Activated CD8-positive, alpha-beta T cell treated with anti-CD3 and anti-CD28 coated beads, Interleukin-2, amount 10 ng/mL, durations not matched to agents 7 days and 5 days (primary cell): ENCODE measurements at regions not wholly inside any gene's neighbourhood (a gene's known extent, or its start where the extent isn't known, plus 50 kb on each side); places are given as distances from the start of the nearest gene placed in this dataset.
A peak's percentile ranks its signal among the peaks of the same experiment; 100 is the strongest.

ENCODE experiments used
- ATAC-seq: fragments of 150-1000 bp; cut with Tn5 transposase; one replicate; pipeline ENCODE4 v1.10.0; 2021; ENCODE audit warnings: moderate library complexity
- CTCF ChIA-PET: fragments of 350-600 bp; sonication (Branson Sonifier 250); formaldehyde crosslinking; loops from one replicate; lab custom pipeline; 2021; ENCODE audit warnings: antibody characterized with exemption; lab: Charles Lee
- POLR2A ChIA-PET: fragments of 350-600 bp; sonication (Branson Sonifier 250); formaldehyde crosslinking; loops from one replicate; lab custom pipeline; 2021; ENCODE audit warnings: antibody characterized with exemption; lab: Charles Lee
- DNase-seq: peaks from one replicate; pipeline ENCODE4 v3.0.0-alpha.2; 2020
- H3K27ac Mint-ChIP-seq: one replicate; pipeline ENCODE4 v1.8.0; 2021; ENCODE audit warnings: mild to moderate bottlenecking, mixed read lengths
- H3K27me3 Mint-ChIP-seq: one replicate; pipeline ENCODE4 v1.8.0; 2021; ENCODE audit warnings: low read depth, mixed read lengths
- H3K36me3 Mint-ChIP-seq: one replicate; pipeline ENCODE4 v1.8.0; 2021; ENCODE audit warnings: low read depth, mixed read lengths
- H3K4me1 Mint-ChIP-seq: one replicate; pipeline ENCODE4 v1.8.0; 2021; ENCODE audit warnings: low read depth, mixed read lengths
- H3K4me3 Mint-ChIP-seq: one replicate; pipeline ENCODE4 v1.8.0; 2021; ENCODE audit warnings: mild to moderate bottlenecking, mixed read lengths
- H3K9me3 Mint-ChIP-seq: one replicate; pipeline ENCODE4 v1.8.0; 2022; ENCODE audit warnings: mixed read lengths; ENCODE audit not compliant: insufficient read depth

DNA sequence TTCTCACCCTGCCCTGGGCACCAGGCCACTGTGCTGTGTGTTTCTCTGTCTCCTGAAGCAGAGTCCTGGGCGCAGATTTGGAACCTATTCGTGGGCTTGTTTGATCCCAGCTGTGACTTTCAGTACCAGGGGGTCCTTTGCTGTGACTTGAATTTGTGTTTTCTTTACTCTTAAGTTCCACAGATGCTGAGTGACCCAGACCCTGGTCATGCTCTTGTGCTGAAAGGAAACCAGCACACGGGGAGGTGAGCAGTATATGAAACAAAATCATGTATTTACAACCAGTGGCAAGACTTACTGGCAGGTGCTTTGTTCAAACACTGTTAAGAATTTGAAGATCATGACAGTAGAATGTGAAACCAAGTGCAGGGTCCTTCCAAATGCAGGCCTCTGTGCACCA lies 89.2 kb upstream of the PRSS58 start:
- Mint-ChIP-seq H3K36me3 (no peaks in the 10 kb centered on the region), H3K9me3 (no peaks in the 10 kb centered on the region), H3K27ac (no peak overlapping the region), H3K4me1 (peaks cover 31% of the 10 kb centered on the region), H3K27me3 (peaks cover 2% of the 10 kb centered on the region), H3K4me3 (no peak overlapping the region)
- no peak for ATAC-seq
- ChIA-PET POLR2A (interaction anchor here (2.9 kb wide), 1 partner anchor 461 kb away, joined by 15 read pairs; no protein-coding TSS in a partner anchor), CTCF (interaction anchor here (1.3 to 5.0 kb wide), 11 partner anchors 12 to 463 kb away, joined by 3 to 39 read pairs (median 7); no protein-coding TSS in a partner anchor)
- no peak for DNase-seq

DNA sequence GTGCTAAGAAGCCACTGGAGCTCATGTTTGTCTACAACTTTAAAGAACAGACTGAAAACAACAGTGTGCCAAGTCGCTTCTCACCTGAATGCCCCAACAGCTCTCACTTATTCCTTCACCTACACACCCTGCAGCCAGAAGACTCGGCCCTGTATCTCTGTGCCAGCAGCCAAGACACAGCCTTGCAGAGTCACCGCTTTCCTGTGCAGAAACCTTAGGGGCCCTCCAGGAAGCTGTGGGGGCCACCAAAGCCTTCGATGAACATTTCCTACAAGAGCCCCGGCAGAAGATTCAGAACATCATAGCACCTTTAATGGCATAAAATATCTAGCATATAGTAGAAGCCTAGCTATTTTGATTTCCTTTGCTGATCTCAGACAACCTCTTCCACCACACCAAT lies 88.0 kb upstream of the PRSS58 start:
- Mint-ChIP-seq H3K36me3 (no peaks in the 10 kb centered on the region), H3K27me3 (peaks cover 5% of the 10 kb centered on the region), H3K27ac (peak overlapping the region; percentile 79), H3K4me3 (peak overlapping the region; percentile 47), H3K9me3 (no peaks in the 10 kb centered on the region), H3K4me1 (peaks cover 27% of the 10 kb centered on the region)
- DNase-seq = peak; percentile 73
- ChIA-PET POLR2A (interaction anchor here (1.0 to 2.9 kb wide), 5 partner anchors 34 to 463 kb away, joined by 3 to 15 read pairs (median 6); no protein-coding TSS in a partner anchor), CTCF (interaction anchor here (0.9 to 5.0 kb wide), 14 partner anchors 13 to 464 kb away, joined by 3 to 39 read pairs (median 6); no protein-coding TSS in a partner anchor)
- ATAC-seq = peak; percentile 93

DNA sequence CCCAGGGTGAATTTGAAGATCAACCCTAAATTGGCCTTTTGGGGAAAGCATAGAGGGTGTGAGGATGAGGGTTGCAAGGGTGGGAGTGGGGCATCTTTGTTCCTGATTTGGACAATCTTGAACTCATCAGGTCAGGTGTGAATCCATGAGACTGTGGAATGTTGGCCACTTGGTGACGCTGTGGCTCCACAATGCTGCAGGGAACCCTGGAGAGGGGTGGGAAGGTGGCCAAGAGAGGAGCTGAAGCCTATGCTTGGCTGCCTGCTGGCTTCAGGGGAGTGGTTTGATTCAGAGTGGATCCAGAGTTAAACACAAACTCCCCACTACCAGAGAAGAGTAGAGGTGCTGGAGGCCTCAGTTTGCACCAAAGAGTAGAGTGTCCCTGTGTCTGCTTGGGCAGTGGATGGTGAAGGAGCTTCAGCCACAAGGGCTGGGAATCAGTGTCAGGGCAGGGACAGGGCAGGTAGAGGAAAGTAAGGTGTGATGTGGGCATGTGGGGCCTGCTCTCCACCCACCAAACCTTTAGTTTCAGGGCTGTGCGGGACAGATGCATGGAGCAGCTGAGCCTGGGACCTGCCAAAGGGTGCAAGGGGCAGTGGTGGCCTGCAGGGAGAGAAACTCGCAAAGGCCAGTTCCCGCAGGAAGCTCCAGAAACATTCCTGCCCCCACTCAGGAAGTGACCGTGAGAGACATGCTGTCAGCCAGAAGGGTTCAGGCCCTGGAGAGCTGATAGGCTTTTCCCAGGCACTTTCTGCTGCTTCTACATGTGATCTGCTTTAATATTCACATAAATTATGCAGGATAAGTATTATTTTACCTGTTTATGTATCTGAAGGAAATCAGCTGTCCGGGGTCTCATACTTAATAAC lies 81.0 kb upstream of the PRSS58 start:
- H3K27me3 Mint-ChIP-seq = peaks cover 18% of the 10 kb centered on the region
- H3K36me3 Mint-ChIP-seq = no peaks in the 10 kb centered on the region
- H3K27ac Mint-ChIP-seq = no peak overlapping the region
- H3K9me3 Mint-ChIP-seq = no peaks in the 10 kb centered on the region
- H3K4me1 Mint-ChIP-seq = peaks cover 2% of the 10 kb centered on the region
- ATAC-seq = peak; percentile 57
- ChIA-PET POLR2A (interaction anchor here (0.9 kb wide), 1 partner anchor 472 kb away, joined by 5 read pairs; no protein-coding TSS in a partner anchor), CTCF (interaction anchor here (0.6 to 2.1 kb wide), 11 partner anchors 12 to 664 kb away, joined by 3 to 5 read pairs (median 3); no protein-coding TSS in a partner anchor)
- DNase-seq = no peak
- H3K4me3 Mint-ChIP-seq = no peak overlapping the region

DNA sequence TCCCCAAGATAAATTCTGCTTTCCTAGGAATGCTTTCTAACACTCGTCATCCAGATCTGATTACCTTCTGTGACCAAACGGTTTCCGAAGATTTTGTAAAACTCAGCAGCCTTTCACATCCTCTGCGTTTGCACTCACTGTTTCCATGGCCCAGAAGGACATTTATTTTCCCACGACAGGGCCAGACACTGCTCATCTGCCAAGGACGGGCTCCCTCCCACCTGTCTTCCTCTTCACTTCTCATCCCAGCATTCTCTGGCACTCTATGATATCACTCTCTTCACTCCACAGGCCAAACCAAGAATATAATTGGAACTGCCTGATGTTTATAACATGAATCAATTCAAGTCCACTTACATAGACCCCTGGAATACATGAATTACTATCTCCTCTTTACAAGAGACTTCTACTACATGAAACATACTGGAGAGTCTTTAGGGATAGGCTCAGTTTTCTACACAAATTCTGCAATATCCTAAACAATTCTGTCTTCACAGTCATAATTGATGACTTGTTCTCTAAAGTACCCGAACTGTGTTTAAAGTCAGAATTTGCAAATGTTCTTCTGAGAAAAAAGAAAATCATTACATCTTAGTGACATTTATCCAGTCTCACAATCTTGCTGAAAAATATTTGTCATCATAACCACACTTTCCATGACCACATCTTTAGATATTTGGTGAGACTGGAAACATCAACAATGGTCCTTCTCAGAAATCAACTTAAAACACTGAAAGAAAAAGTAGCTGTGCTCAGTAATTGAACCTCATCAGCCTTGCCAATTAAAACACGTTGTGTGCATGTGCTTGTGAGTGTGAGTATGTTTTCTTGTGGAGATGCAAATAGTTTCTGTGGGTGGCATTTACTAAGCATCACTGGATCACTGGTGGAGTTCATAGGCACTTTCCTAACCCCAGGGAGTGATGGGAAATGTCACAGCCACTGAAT lies 79.5 kb upstream of the PRSS58 start:
- Mint-ChIP-seq H3K27me3 (peaks cover 22% of the 10 kb centered on the region), H3K4me1 (peaks cover 2% of the 10 kb centered on the region), H3K36me3 (no peaks in the 10 kb centered on the region), H3K9me3 (no peaks in the 10 kb centered on the region), H3K4me3 (no peak overlapping the region), H3K27ac (no peak overlapping the region)
- ATAC-seq (no peak), DNase-seq (no peak)
- ChIA-PET POLR2A (no interaction called here), CTCF (interaction anchor here (0.8 to 1.4 kb wide), 3 partner anchors 13 to 20 kb away, joined by 3 to 4 read pairs (median 3); no protein-coding TSS in a partner anchor)

DNA sequence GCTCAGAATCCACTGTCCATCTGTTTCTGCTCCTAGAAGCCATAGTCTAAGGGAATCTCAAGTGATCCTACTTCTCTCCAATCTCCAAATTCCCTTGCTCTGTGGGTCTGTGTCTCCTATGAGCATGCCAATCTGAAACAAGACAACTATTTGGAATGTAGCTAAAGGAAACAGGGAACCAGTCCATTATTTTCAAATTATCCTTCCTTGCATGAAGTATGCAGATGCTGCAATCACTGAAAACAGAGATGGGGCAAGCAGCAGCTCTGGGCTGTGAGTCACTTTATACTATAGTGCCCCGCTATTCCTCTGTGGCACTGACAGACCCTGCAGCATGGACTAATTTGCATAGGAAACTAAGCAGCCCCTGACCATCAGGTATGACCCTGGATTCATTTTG lies 76.9 kb upstream of the PRSS58 start:
- Mint-ChIP-seq H3K27me3 (peaks cover 21% of the 10 kb centered on the region), H3K4me3 (no peak overlapping the region), H3K27ac (no peak overlapping the region), H3K4me1 (peaks cover 2% of the 10 kb centered on the region), H3K9me3 (no peaks in the 10 kb centered on the region), H3K36me3 (no peaks in the 10 kb centered on the region)
- no peak for ATAC-seq
- DNase-seq = no peak
- POLR2A ChIA-PET = no interaction called here
- CTCF ChIA-PET = interaction anchor here (2.0 to 3.3 kb wide), 2 partner anchors 11 to 31 kb away, joined by 6 to 21 read pairs; no protein-coding TSS in a partner anchor

DNA sequence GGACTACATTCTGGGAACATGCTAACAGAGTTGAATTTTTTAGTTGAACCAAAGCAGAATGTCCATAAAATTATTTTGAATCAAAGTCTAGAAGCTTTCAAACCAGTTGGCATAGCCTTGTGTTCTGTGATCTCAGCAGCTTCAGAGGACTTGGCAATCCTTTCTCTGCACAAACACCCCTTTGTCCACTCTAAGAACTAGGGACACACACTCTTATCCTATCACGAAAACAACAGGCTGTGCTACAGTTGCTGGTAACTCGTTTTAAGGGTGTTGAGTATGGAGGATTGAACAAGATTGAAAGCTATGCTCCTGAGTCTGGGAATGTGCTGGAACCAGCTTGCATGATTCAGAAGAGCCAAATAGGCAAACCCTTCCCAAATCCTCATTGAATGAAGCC lies 76.4 kb upstream of the PRSS58 start:
- H3K4me1 Mint-ChIP-seq = peaks cover 2% of the 10 kb centered on the region
- no peak for ATAC-seq
- CTCF ChIA-PET = interaction anchor here (2.0 to 3.3 kb wide), 3 partner anchors 10 to 31 kb away, joined by 6 to 21 read pairs (median 8); no protein-coding TSS in a partner anchor
- H3K27me3 Mint-ChIP-seq = peaks cover 23% of the 10 kb centered on the region
- H3K9me3 Mint-ChIP-seq = no peaks in the 10 kb centered on the region
- H3K4me3 Mint-ChIP-seq = no peak overlapping the region
- no peak overlapping the region for H3K27ac Mint-ChIP-seq
- no peaks in the 10 kb centered on the region for H3K36me3 Mint-ChIP-seq
- DNase-seq = no peak
- POLR2A ChIA-PET = no interaction called here

DNA sequence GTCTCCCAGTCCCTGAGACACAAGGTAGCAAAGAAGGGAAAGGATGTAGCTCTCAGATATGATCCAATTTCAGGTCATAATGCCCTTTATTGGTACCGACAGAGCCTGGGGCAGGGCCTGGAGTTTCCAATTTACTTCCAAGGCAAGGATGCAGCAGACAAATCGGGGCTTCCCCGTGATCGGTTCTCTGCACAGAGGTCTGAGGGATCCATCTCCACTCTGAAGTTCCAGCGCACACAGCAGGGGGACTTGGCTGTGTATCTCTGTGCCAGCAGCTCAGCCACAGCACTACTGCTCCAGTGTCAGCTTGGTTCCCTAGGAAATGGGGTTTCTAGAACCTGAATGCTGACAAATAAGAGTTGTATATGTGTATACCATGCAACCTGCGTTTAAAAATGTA lies 74.6 kb upstream of the PRSS58 start:
- no peak overlapping the region for H3K4me3 Mint-ChIP-seq
- ATAC-seq (no peak), DNase-seq (no peak)
- peaks cover 3% of the 10 kb centered on the region for H3K4me1 Mint-ChIP-seq
- CTCF ChIA-PET = interaction anchor here (0.7 to 2.4 kb wide), 7 partner anchors 9 to 358 kb away, joined by 3 to 8 read pairs (median 4); no protein-coding TSS in a partner anchor
- H3K9me3 Mint-ChIP-seq = no peaks in the 10 kb centered on the region
- POLR2A ChIA-PET = no interaction called here
- peaks cover 30% of the 10 kb centered on the region for H3K27me3 Mint-ChIP-seq
- no peaks in the 10 kb centered on the region for H3K36me3 Mint-ChIP-seq
- no peak overlapping the region for H3K27ac Mint-ChIP-seq

DNA sequence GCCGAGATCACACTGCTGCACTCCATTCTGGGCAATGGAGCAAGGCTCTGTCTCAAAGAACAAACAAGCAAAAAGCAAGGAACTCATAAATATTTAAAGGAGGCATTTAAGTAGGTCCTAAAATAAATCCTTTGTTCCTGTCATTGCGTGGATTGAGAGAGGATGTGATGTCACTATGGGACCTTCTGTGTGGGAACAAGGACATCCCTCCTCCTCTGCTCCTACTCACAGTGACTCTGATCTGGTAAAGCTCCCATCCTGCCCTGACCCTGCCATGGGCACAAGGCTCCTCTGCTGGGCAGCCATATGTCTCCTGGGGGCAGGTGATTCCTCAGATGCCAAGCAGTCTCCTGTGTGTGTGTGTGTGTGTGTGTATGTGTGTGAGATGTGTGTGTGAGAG lies 74.1 kb upstream of the PRSS58 start:
- Mint-ChIP-seq H3K4me3 (no peak overlapping the region), H3K27me3 (peaks cover 29% of the 10 kb centered on the region), H3K27ac (no peak overlapping the region), H3K9me3 (no peaks in the 10 kb centered on the region), H3K4me1 (peaks cover 3% of the 10 kb centered on the region), H3K36me3 (no peaks in the 10 kb centered on the region)
- ATAC-seq (no peak), DNase-seq (no peak)
- ChIA-PET CTCF (interaction anchor here (1.0 to 2.4 kb wide), 4 partner anchors 9 to 357 kb away, joined by 3 to 8 read pairs (median 6); no protein-coding TSS in a partner anchor), POLR2A (no interaction called here)

DNA sequence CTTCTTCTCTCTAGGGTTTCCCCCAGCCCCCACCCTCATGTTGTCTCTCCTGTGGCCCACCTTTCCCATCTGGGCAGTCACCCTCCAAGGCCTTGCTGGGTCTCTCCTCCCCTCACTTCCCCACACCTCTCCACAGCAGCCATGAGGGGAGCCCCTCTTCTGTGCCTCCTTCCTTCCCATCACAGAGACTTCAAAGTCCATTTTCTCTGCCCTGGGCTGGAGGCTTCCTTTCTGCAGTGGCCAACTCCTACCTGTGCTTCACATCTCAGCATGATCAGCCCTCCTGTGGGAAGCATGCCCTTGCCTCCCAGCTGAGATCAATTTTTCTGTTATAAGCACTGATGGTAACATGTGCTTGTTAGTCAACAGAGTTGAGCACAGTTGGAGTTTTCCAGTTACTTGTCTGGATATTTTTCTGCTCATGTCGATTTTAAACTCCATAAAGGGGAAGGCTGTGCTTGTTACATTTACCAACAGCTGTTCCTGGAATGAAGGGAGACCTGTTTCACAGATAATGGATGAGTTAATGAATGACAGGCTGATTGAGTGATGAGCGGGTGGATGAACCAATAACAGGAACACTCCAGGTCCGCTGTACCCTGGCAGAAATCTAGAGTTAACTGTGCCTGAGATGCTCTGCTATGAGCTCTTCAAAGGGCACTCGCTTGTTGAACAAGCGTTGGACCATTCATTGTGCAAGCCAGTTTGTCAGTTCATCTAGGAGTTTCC lies 71.4 kb upstream of the PRSS58 start:
- Mint-ChIP-seq H3K36me3 (no peaks in the 10 kb centered on the region), H3K4me1 (peaks cover 7% of the 10 kb centered on the region), H3K9me3 (no peaks in the 10 kb centered on the region), H3K27me3 (peaks cover 25% of the 10 kb centered on the region), H3K27ac (no peak overlapping the region), H3K4me3 (no peak overlapping the region)
- no peak for ATAC-seq
- no peak for DNase-seq
- CTCF ChIA-PET = interaction anchor here (1.0 to 1.5 kb wide), 2 partner anchors 9 to 16 kb away, joined by 3 to 6 read pairs; no protein-coding TSS in a partner anchor
- POLR2A ChIA-PET = interaction anchor here (0.6 kb wide), 1 partner anchor 45 kb away, joined by 3 read pairs; no protein-coding TSS in a partner anchor

DNA sequence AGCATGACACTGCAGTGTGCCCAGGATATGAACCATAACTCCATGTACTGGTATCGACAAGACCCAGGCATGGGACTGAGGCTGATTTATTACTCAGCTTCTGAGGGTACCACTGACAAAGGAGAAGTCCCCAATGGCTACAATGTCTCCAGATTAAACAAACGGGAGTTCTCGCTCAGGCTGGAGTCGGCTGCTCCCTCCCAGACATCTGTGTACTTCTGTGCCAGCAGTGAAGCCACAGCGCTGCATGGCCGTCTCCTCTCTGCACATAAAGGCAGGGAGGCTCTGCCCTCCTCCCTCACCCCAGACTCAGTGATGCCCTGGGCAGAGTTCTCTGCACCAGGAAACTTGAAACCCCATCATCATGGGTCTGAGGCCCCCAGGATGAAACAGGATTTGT lies 70.7 kb upstream of the PRSS58 start:
- Mint-ChIP-seq H3K4me1 (peaks cover 13% of the 10 kb centered on the region), H3K36me3 (no peaks in the 10 kb centered on the region)

More for the DNA sequence above, 70.7 kb upstream of the PRSS58 start:
- peaks cover 23% of the 10 kb centered on the region for H3K27me3 Mint-ChIP-seq
- H3K4me3 Mint-ChIP-seq = no peak overlapping the region
- ATAC-seq (no peak), DNase-seq (no peak)
- H3K9me3 Mint-ChIP-seq = no peaks in the 10 kb centered on the region
- ChIA-PET CTCF (no interaction called here), POLR2A (no interaction called here)
- H3K27ac Mint-ChIP-seq = no peak overlapping the region
